ENCODE measurements at regions not wholly inside any gene's neighbourhood (a gene's known extent, or its start where the extent isn't known, plus 50 kb on each side); places are given as distances from the start of the nearest gene placed in this dataset.

DNA sequence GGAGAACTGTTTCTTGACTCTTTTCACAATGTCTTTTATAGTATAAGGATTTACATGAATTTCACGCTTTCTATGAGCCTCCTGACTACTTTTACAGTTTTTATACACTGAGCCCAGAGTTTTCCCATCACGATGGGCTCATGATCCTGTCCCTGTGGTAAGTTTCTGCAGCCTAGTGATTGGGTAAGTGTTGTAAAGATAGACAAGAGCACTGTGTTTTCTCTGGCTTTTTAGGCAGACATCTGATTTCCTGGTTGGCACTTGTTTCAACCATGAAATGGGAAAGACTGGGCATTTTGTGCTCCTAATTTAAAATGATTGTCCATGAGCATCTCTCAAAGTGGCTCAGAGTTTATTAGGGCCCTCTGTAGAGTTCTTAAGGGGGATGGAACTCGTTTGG is 299.0 kb downstream of the FAT3 start:
- TF ChIP-seq, protein P1, sequence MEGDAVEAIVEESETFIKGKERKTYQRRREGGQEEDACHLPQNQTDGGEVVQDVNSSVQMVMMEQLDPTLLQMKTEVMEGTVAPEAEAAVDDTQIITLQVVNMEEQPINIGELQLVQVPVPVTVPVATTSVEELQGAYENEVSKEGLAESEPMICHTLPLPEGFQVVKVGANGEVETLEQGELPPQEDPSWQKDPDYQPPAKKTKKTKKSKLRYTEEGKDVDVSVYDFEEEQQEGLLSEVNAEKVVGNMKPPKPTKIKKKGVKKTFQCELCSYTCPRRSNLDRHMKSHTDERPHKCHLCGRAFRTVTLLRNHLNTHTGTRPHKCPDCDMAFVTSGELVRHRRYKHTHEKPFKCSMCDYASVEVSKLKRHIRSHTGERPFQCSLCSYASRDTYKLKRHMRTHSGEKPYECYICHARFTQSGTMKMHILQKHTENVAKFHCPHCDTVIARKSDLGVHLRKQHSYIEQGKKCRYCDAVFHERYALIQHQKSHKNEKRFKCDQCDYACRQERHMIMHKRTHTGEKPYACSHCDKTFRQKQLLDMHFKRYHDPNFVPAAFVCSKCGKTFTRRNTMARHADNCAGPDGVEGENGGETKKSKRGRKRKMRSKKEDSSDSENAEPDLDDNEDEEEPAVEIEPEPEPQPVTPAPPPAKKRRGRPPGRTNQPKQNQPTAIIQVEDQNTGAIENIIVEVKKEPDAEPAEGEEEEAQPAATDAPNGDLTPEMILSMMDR (IDR thresholded peaks at IDR 0.05; ENCODE audit: low read depth, low read length): no peak
- H3K27ac ChIP-seq (ENCODE audit: low read depth, low read length): no peak overlapping the region
- POLR2A ChIA-PET: no interaction called here
- H3K4me3 ChIP-seq (ENCODE audit: low read depth, low read length): no peak overlapping the region
- H3K27me3 ChIP-seq (ENCODE audit: control insufficient read depth, insufficient read depth, low read length): no peaks in the 10 kb centered on the region
- DNase-seq (ENCODE audit: low read depth, low spot score): no peak
- H3K9me3 ChIP-seq (ENCODE audit: control insufficient read depth, insufficient read depth, low read length): no peaks in the 10 kb centered on the region; the same call in 1 of the 2 replicates
- CTCF ChIA-PET: no interaction called here

- no peak for DNase-seq (ENCODE audit: low read depth, low spot score)
- ChIA-PET POLR2A (no interaction called here), CTCF (no interaction called here)
- Histone ChIP-seq H3K4me3 (ENCODE audit: low read depth, low read length) (no peak overlapping the region), H3K9me3 (ENCODE audit: control insufficient read depth, insufficient read depth, low read length) (no peaks in the 10 kb centered on the region; the same call in 1 of the 2 replicates), H3K27ac (ENCODE audit: low read depth, low read length) (no peak overlapping the region), H3K27me3 (ENCODE audit: control insufficient read depth, insufficient read depth, low read length) (no peaks in the 10 kb centered on the region)
- TF ChIP-seq, protein P1 (IDR thresholded peaks at IDR 0.05; ENCODE audit: low read depth, low read length): no peak
Observed at GRCh38 chr11:92524542-92524941, 299.9 kb downstream of the FAT3 start.

DNA sequence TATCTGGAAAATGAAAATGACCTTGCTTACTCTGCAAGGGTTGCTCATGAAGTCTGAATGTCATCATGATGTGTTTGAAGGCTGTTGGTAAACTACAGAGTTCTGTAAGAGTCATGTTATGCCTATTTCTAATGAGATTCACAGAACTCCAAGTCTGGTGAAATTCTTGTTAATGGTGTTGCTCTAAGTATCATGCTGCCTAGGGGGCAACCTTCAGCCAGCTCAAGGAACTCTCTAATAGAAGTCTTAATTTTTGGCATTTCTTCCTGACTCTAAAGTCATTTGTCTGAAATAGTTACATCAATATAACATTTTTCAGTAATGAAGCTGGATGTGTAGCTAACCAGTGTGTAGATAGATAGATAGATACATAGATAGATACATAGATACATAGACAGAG is 302.8 kb downstream of the FAT3 start:
- TF ChIP-seq, protein P1 (IDR thresholded peaks at IDR 0.05; ENCODE audit: low read depth, low read length): no peak
- POLR2A ChIA-PET: no interaction called here
- no peaks in the 10 kb centered on the region for H3K27me3 ChIP-seq (ENCODE audit: control insufficient read depth, insufficient read depth, low read length)
- no peak overlapping the region for H3K27ac ChIP-seq (ENCODE audit: low read depth, low read length)
- H3K9me3 ChIP-seq (ENCODE audit: control insufficient read depth, insufficient read depth, low read length): no peaks in the 10 kb centered on the region; the same call in 1 of the 2 replicates
- no peak for DNase-seq (ENCODE audit: low read depth, low spot score)
- H3K4me3 ChIP-seq (ENCODE audit: low read depth, low read length): no peak overlapping the region
- CTCF ChIA-PET: no interaction called here

- TF ChIP-seq, protein P1 (IDR thresholded peaks at IDR 0.05; ENCODE audit: low read depth, low read length): no peak
- no peaks in the 10 kb centered on the region for H3K27me3 ChIP-seq (ENCODE audit: control insufficient read depth, insufficient read depth, low read length)
- no peak for DNase-seq (ENCODE audit: low read depth, low spot score)
- CTCF ChIA-PET: no interaction called here
- no peak overlapping the region for H3K27ac ChIP-seq (ENCODE audit: low read depth, low read length)
- no peak overlapping the region for H3K4me3 ChIP-seq (ENCODE audit: low read depth, low read length)
- POLR2A ChIA-PET: no interaction called here
- H3K9me3 ChIP-seq (ENCODE audit: control insufficient read depth, insufficient read depth, low read length): no peaks in the 10 kb centered on the region; the same call in 1 of the 2 replicates
Observed at GRCh38 chr11:92528001-92528400, 303.4 kb downstream of the FAT3 start.

DNA sequence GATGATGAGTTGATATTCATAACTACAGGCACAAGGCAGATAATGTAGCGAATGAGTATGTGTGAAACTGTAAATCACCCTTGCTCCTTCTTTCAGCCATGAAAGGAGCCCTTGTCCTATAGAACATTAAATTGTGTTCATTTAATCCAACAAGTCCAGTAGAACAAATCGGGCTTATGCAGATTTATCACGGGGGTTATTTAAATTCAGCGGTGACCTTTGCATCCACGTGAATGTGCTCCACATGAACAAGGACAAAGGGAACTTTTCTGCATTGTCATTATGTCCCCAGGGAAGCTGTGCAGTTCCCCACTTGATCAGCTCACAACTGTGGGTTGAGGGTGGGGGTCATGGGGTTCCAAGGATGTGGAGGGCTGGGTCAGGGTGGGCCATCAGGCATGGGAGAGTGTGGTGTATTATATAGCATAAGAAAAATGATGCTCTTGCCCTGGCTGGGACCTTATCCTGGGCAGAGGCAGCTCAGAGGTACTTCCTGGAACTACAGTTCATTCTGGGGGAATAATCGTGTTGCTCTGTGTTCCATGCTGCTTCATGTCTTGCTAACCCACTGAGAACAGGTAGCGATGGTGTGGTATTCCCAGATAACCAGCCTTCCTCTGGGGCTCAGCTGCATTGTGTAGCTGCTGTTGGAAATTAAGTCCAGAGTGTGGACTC is 306.6 kb downstream of the FAT3 start:
- Histone ChIP-seq H3K9me3 (ENCODE audit: control insufficient read depth, insufficient read depth, low read length) (no peaks in the 10 kb centered on the region; the same call in 1 of the 2 replicates), H3K4me3 (ENCODE audit: low read depth, low read length) (no peak overlapping the region), H3K27ac (ENCODE audit: low read depth, low read length) (no peak overlapping the region), H3K27me3 (ENCODE audit: control insufficient read depth, insufficient read depth, low read length) (no peaks in the 10 kb centered on the region)
- TF ChIP-seq, protein P1 (IDR thresholded peaks at IDR 0.05; ENCODE audit: low read depth, low read length): no peak
- ChIA-PET CTCF (interaction anchor here (0.6 kb wide), 1 partner anchor 462 kb away, joined by 3 read pairs; no protein-coding TSS in a partner anchor), POLR2A (no interaction called here)
- no peak for DNase-seq (ENCODE audit: low read depth, low spot score)

Data from AG04450 (cell line).